ENCODE measurements at regions not wholly inside any gene's neighbourhood (a gene's known extent, or its start where the extent isn't known, plus 50 kb on each side); places are given as distances from the start of the nearest gene placed in this dataset.

DNA sequence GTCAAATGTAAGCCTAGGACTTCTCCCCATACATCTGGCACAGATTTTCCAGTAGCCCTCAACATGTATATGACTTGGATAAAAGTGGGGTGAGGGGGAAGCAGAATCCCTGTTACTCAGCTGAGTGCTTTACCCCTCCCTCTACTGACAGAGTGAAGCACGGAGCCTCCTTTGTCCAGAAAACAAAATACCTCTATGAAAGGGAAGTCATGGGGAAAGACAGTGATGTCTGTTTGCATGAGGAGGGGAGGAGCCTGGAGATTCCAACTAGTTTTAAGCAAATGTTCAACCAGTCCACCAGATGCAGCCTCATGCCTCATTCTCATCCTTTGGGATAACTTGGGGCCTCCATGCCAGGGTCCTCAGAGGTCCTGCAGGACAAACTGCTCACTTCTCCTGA lies 203.9 kb downstream of the SMAD2 start:
- CTCF ChIA-PET = interaction anchor here (2.2 kb wide), 1 partner anchor 30 kb away, joined by 6 read pairs; no protein-coding TSS in a partner anchor
- WGBS (ENCODE audit: low lambda C conversion rate) = 0% methylated on average over 1 of the region's 1 CpG
- TF ChIP-seq EP300 (IDR thresholded peaks at IDR 0.05; ENCODE audit: borderline replicate concordance in 1 of 2, low read depth in 1 of 2, low read length in 1 of 2) = no peak
- TF ChIP-seq CHD2 (IDR thresholded peaks at IDR 0.05; ENCODE audit: low read length, partially characterized antibody) = no peak
- no peak for TF ChIP-seq USF2 (IDR thresholded peaks at IDR 0.05; ENCODE audit: borderline replicate concordance, low read depth, low read length)
- no peak for TF ChIP-seq RXRA (IDR thresholded peaks at IDR 0.05; ENCODE audit: borderline replicate concordance, low read depth)
- no peak for TF ChIP-seq POLR2AphosphoS5 (IDR thresholded peaks at IDR 0.05; ENCODE audit: low read depth, low read length)
- TF ChIP-seq GATA2 (CRISPR knock-in tag; IDR thresholded peaks at IDR 0.05) = no peak
- no peak for TF ChIP-seq GABPA (IDR thresholded peaks at IDR 0.05; ENCODE audit: low read depth)
- no peak for TF ChIP-seq ELF1 (IDR thresholded peaks at IDR 0.05)

GRCh38 chr18:47725656-47726055 lies 204.8 kb downstream of the SMAD2 start:
- no peak overlapping the region for H3K4me3 ChIP-seq (ENCODE audit: low read depth in 2 of 2, low read length in 1 of 2)
- TF ChIP-seq GABPA (IDR thresholded peaks at IDR 0.05; ENCODE audit: low read depth) = no peak
- no peak for TF ChIP-seq YY1 (IDR thresholded peaks at IDR 0.05; ENCODE audit: low read depth)
- no peak for TF ChIP-seq SMC3 (IDR thresholded peaks at IDR 0.05; ENCODE audit: low read depth, low read length)
- TF ChIP-seq JUND (IDR thresholded peaks at IDR 0.05) = no peak
- H3K27ac ChIP-seq (ENCODE audit: low read depth in 2 of 2, low read length in 1 of 2) = no peak overlapping the region
- POLR2A ChIA-PET = no interaction called here
- no peaks in the 10 kb centered on the region for H3K4me1 ChIP-seq (ENCODE audit: control insufficient read depth in 1 of 2, insufficient read depth in 2 of 2, low read depth in 1 of 2, low read length in 1 of 2)
- WGBS (ENCODE audit: low lambda C conversion rate) = 21% methylated on average over 3 of the region's 3 CpGs
- H3K79me2 ChIP-seq (ENCODE audit: insufficient read depth) = no peaks in the 10 kb centered on the region
- CTCF ChIA-PET = interaction anchor here (1.0 kb wide), 1 partner anchor 510 kb away, joined by 4 read pairs; no protein-coding TSS in a partner anchor
- H3K9ac ChIP-seq = no peak overlapping the region
- no peaks in the 10 kb centered on the region for H3K36me3 ChIP-seq (replicated peaks in 1 of 2; ENCODE audit: control insufficient read depth in 1 of 2, insufficient read depth in 2 of 2, low read length in 1 of 2)
- no peak overlapping the region for H2AFZ ChIP-seq (ENCODE audit: low read depth)
- H3K4me2 ChIP-seq = no peak overlapping the region
- no peaks in the 10 kb centered on the region for H4K20me1 ChIP-seq (ENCODE audit: insufficient read depth)
- H3K9me3 ChIP-seq = no peaks in the 10 kb centered on the region
- no peaks in the 10 kb centered on the region for H3F3A ChIP-seq (replicated peaks; ENCODE audit: insufficient read depth)
- no peaks in the 10 kb centered on the region for H3K27me3 ChIP-seq (ENCODE audit: insufficient read depth)
- DNase-seq = no peak
- H3K9me2 ChIP-seq = no peaks in the 10 kb centered on the region

More for the DNA sequence above, 203.9 kb downstream of the SMAD2 start:
- no peak overlapping the region for H3K9ac ChIP-seq
- H3K27ac ChIP-seq (ENCODE audit: low read depth in 2 of 2, low read length in 1 of 2) = no peak overlapping the region
- no peak overlapping the region for H3K4me3 ChIP-seq (ENCODE audit: low read depth in 2 of 2, low read length in 1 of 2)
- H2AFZ ChIP-seq (ENCODE audit: low read depth) = no peak overlapping the region
- H3K4me2 ChIP-seq = no peak overlapping the region
- H3K36me3 ChIP-seq (replicated peaks in 1 of 2; ENCODE audit: control insufficient read depth in 1 of 2, insufficient read depth in 2 of 2, low read length in 1 of 2) = no peaks in the 10 kb centered on the region
- H3K79me2 ChIP-seq (ENCODE audit: insufficient read depth) = no peaks in the 10 kb centered on the region
- POLR2A ChIA-PET = no interaction called here
- no peaks in the 10 kb centered on the region for H3F3A ChIP-seq (replicated peaks; ENCODE audit: insufficient read depth)
- no peaks in the 10 kb centered on the region for H3K9me3 ChIP-seq
- no peaks in the 10 kb centered on the region for H3K27me3 ChIP-seq (ENCODE audit: insufficient read depth)
- H3K4me1 ChIP-seq (ENCODE audit: control insufficient read depth in 1 of 2, insufficient read depth in 2 of 2, low read depth in 1 of 2, low read length in 1 of 2) = no peaks in the 10 kb centered on the region
- H4K20me1 ChIP-seq (ENCODE audit: insufficient read depth) = no peaks in the 10 kb centered on the region
- no peaks in the 10 kb centered on the region for H3K9me2 ChIP-seq
- DNase-seq = no peak

DNA sequence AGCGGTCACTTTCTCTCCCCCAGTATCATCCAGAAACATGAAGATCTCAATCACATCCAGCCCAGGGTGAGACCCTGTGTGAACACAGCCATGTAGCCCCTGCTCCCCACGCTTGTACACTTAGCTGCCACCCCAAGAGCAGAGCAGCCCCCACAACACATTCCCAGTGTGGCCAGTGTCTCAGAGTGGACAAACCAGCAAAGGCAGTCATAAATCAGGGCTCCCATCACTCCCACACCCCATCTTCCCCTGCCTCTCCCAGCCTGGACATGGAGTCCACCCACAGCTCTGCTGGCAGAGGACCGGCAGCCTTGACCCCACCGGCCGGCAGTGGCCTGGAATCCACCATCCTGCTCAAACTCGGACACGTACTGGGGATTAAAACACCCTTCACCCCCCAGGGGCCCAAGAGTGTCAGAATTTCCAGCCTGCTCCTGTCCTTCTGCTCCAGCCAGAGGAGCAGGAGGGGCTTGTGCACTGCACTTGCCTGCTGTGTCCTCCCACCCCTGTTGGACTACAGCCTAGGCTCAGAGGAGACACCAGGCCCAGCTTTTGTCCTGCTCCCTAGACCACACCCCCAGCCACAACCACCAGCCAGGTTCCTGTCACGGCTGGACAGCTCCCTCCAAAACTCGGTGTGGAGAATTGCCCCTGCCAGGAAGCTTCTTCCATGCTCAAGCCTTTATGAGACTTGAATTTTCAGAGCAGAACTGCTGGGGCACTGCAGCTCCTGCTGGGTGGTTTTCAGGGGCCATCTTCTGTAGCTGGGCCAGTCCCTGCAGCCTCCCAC lies 206.1 kb downstream of the SMAD2 start:
- no peaks in the 10 kb centered on the region for H3K27me3 ChIP-seq (ENCODE audit: insufficient read depth)
- H3K27ac ChIP-seq (ENCODE audit: low read depth in 2 of 2, low read length in 1 of 2) = no peak overlapping the region
- ChIA-PET POLR2A (no interaction called here), CTCF (interaction anchor here (1.1 to 1.3 kb wide), 2 partner anchors 25 to 31 kb away, joined by 3 to 4 read pairs; no protein-coding TSS in a partner anchor)
- no peaks in the 10 kb centered on the region for H4K20me1 ChIP-seq (ENCODE audit: insufficient read depth)
- no peak overlapping the region for H3K4me3 ChIP-seq (ENCODE audit: low read depth in 2 of 2, low read length in 1 of 2)
- H3K36me3 ChIP-seq (replicated peaks in 1 of 2; ENCODE audit: control insufficient read depth in 1 of 2, insufficient read depth in 2 of 2, low read length in 1 of 2) = no peaks in the 10 kb centered on the region
- no peaks in the 10 kb centered on the region for H3K9me2 ChIP-seq
- H2AFZ ChIP-seq (ENCODE audit: low read depth) = no peak overlapping the region
- no peaks in the 10 kb centered on the region for H3K9me3 ChIP-seq
- DNase-seq = no peak
- WGBS (ENCODE audit: low lambda C conversion rate) = 43% methylated on average over 7 of the region's 9 CpGs
- no peak overlapping the region for H3K4me2 ChIP-seq
- no peaks in the 10 kb centered on the region for H3F3A ChIP-seq (replicated peaks; ENCODE audit: insufficient read depth)
- H3K79me2 ChIP-seq (ENCODE audit: insufficient read depth) = no peaks in the 10 kb centered on the region
- H3K9ac ChIP-seq = no peak overlapping the region
- no peaks in the 10 kb centered on the region for H3K4me1 ChIP-seq (ENCODE audit: control insufficient read depth in 1 of 2, insufficient read depth in 2 of 2, low read depth in 1 of 2, low read length in 1 of 2)
- no peak for TF ChIP-seq FOSL2 (IDR thresholded peaks at IDR 0.05; ENCODE audit: borderline replicate concordance, low read depth)
- no peak for TF ChIP-seq RXRA (IDR thresholded peaks at IDR 0.05; ENCODE audit: borderline replicate concordance, low read depth)
- TF ChIP-seq FOXM1 (IDR thresholded peaks at IDR 0.05; ENCODE audit: low read depth) = no peak
- TF ChIP-seq USF2 (IDR thresholded peaks at IDR 0.05; ENCODE audit: borderline replicate concordance, low read depth, low read length) = no peak
- no peak for TF ChIP-seq GATA2 (CRISPR knock-in tag; IDR thresholded peaks at IDR 0.05)
- TF ChIP-seq NRF1 (IDR thresholded peaks at IDR 0.05; ENCODE audit: low read depth, low read length) = no peak
- TF ChIP-seq SMC3 (IDR thresholded peaks at IDR 0.05; ENCODE audit: low read depth, low read length) = no peak
- TF ChIP-seq YY1 (IDR thresholded peaks at IDR 0.05; ENCODE audit: low read depth) = no peak
- TF ChIP-seq GABPA (IDR thresholded peaks at IDR 0.05; ENCODE audit: low read depth) = no peak
- TF ChIP-seq MAX (IDR thresholded peaks at IDR 0.05; ENCODE audit: low read depth) = no peak
- TF ChIP-seq RCOR1 (IDR thresholded peaks at IDR 0.05; ENCODE audit: low read length) = no peak
- TF ChIP-seq, protein P1, sequence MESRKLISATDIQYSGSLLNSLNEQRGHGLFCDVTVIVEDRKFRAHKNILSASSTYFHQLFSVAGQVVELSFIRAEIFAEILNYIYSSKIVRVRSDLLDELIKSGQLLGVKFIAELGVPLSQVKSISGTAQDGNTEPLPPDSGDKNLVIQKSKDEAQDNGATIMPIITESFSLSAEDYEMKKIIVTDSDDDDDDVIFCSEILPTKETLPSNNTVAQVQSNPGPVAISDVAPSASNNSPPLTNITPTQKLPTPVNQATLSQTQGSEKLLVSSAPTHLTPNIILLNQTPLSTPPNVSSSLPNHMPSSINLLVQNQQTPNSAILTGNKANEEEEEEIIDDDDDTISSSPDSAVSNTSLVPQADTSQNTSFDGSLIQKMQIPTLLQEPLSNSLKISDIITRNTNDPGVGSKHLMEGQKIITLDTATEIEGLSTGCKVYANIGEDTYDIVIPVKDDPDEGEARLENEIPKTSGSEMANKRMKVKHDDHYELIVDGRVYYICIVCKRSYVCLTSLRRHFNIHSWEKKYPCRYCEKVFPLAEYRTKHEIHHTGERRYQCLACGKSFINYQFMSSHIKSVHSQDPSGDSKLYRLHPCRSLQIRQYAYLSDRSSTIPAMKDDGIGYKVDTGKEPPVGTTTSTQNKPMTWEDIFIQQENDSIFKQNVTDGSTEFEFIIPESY (IDR thresholded peaks at IDR 0.05; ENCODE audit: borderline replicate concordance, low read depth) = no peak
- no peak for TF ChIP-seq NFIC (IDR thresholded peaks at IDR 0.05; ENCODE audit: borderline replicate concordance)

Data from SK-N-SH (cell line).